Right renal pelvis (tissue), 4 donors: ENCODE measurements at regions not wholly inside any gene's neighbourhood (a gene's known extent, or its start where the extent isn't known, plus 50 kb on each side); places are given as distances from the start of the nearest gene placed in this dataset.
"Not testable (repeated sequence)": the region's sequence is repeated elsewhere in the genome, so short reads cannot be mapped to it uniquely, and the experiment has no call there.

Experiments used
- DNase-seq, 4 donors: peaks; one replicate each; pipeline ENCODE4 v3.0.0-alpha.2; 2013; ENCODE audit warnings: low read depth in 4 of 4, low spot score in 3 of 4, missing footprints in 1 of 4

DNA sequence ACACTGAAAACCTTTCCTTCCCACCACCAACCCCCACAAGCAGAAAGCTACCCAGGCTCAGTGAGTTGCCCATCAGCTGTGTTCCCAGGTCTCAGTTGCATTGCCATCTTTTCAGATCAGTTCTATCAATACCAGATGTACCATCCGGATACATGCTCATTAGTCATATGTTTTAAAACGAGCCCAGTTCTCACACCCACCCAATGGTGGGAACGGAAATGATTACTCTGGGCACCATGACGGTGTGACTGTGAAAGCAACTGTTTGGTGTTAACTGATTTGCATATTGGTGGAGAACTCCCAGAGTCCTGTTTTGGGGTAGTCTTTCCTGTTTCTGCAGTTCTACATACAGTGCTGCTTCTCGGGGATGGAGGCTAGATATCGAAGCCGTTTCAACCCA, 212.3 kb downstream of the TRIM36 start:
- DNase-seq, result no peak

DNA sequence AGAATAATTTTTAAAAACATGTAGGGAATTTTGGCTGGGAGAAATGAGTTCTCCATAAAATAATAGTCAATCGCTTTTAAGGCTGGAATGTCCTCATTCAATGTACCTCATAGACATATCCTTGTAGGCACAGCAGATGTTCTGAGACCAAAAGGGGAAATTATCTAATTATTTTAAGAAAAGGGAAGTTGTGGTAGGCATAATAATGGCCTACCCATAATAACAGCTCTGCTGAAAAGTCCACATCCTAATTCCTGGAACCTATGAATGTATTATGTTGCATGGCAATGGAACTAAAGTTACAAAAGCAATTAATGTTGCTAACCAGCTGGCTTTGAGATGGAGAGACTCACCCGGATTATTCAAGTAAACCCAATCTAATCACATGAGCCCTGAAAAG, 216.1 kb downstream of the TRIM36 start:
- no peak for DNase-seq

DNA sequence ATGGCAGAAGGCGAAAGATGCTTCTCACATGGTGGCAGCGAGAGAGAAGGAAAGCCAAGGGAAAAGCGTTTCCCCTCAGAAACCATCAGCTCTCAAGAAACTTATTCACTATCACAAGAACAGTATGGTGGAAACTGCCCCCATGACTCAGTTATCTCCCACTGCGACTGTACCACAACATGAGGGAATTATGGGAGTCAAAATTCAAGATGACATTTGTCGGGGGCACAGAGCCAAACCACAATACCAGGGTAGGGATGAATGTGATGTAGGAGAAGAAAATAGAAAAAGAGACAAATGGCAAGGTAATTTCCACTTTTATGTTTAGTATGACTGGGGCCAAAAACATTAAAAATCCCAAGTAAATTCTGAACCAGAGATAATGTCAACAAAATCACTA, 216.8 kb downstream of the TRIM36 start:
- DNase-seq, result no peak

DNA sequence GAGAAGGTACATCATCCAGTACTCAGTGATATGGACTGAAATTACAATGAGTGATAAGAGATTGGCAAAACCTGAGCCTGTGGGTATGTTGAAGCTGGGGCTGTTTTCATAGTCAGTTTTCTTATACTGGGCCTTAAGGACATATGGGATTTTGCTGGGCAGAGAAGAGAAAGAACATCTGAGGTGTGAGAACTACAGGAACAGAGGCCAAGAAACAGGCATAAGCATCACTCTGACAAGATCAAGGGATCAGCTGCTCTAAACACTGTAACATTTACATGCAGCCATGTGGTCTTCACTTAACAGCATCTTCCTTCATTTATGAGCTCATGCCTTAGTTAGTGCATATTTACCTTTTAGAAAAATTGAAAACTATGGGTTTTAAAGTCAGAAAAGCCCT, 220.0 kb downstream of the TRIM36 start:
- no peak for DNase-seq

DNA sequence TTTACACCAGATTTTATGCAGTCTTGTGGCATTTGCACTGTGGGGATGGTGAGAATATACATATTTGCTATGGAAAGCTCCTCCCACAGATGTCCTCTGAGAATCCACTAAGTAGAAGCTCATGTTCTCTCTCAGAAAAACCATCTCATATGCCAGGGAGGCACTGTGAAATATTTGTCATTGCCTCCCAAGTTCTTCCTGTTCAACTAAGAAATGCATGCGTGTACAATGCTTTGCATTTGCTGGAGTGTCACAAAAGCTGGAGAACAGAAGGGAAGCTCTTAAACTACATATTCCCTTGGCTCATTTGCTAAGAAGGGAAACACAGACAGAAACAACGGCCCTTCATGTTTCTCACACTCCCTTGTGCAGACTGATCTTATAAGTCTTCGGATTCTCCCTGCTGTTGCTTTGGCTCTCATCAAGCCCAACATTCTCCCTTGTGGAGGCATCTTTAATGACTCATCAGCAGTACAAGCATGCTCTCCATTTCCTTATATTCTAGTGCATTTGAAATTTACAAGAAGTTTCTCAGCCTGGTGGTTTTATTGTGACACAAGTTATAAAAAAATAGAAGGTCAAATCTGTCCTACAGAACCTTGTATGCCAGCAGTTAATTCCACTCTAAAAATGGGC, 220.6 kb downstream of the TRIM36 start:
- no peak for DNase-seq

DNA sequence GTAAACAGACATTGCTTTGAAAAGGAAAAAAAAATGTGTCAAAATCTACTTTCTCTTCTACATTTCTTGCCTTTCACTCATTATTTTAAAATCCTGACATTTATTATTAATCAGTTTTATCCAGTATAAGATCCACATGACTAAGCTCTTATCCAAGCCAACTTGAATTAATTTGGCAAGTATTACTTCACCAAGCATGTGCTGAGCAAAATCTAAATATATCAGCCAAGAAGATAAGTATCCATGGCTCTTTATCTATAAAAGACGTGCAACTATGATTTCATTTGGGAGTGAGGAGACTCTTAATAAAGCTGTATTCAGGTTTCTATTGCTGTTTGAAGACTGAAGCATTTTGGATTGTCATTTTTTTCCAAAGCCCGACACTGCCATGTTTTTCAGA, 221.3 kb downstream of the TRIM36 start:
- no peak for DNase-seq

DNA sequence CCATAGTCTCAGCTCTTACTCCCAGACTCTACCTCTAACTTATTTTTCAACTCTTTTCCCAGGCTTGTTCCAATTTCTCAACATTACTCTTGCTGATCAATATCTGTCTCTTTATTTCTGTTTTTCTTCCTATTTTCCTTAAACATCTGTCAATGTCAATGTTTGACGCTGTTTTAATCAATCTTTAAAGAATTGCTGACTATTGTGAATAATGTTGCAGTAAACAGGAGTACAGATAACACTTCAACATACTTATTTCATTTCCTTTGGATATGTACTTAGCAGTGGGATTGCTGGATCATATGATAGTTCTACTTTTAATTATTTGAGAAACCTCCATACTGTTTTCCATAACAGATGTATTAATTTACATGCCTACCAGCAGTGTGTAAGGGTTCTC, 229.0 kb downstream of the TRIM36 start:
- DNase-seq, result no peak

DNA sequence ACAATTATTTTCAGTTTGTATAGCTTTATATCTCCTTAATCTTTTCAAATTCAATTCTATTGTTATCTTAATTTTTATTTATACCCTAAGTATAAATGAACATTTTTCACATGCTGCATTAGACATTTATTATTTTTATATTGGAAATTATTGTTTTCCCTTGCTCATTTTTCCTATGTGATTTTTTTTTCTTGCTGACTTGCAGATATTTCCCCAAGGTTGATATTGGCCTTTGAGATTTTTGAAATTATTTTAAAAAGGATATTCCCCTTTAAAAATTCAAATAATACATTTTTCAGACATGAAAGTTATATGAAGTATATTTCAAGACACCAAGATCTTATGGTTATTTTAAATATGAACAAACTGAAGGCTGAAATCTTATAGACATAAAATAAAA, 234.2 kb downstream of the TRIM36 start:
- no peak for DNase-seq

DNA sequence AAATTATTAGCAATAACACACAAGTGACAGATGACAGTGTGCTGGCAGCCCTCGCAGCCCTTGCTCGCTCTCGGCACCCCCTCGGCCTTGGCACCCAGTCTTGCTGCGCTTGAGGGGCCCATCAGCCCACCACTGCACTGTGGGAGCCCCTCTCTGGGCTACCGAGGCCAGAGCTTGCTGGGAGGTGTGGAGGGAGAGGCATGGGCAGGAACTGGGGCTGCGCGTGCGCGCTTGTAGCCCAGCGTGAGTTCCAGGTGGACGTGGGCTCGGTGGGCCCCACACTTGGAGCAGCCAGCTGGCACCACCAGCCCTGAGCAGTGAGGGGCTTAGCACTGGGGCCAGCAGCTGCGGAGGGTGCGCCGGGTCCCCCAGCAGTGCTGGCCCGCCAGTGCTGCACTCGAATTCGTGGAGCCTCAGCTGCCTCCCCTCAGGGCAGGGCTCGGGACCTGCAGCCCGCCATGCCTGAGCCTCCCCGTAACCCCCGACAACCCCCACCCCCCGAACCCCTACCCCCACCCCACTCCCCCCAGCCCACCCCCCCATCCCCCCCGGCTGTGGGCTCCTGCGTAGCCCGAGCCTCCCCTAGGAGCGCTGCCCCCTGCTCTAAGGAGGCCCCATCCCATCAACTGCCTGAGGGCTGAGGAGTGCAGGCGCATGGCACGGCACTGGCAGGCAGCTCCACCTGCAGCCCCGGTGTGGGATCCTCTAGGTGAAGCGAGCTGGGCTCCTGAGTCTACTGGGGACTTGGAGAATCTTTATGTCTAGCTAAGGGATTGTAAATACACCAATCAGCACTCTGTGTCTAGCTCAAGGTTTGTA, 240.9 kb downstream of the TRIM36 start:
- DNase-seq, result no peak

DNA sequence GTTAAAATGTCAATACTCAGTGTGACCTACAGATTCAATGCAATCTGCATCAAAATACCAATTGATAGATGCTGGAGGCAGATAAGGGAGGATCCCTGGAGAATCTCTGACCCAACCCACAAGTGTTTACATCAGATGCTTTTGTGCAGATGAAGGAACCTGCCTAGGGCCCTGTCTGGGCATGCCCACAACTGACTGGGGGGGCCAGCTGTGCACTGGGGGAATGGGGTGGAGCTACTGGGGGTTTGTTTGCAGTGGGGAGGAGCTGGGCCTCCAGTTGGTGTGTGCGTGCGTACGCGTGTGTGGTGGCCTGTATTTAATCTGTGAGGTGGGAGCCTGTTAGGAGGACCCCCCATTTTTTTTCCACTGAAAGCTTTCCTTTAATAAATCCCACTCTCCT, 244.9 kb downstream of the TRIM36 start:
- no peak for DNase-seq

DNA sequence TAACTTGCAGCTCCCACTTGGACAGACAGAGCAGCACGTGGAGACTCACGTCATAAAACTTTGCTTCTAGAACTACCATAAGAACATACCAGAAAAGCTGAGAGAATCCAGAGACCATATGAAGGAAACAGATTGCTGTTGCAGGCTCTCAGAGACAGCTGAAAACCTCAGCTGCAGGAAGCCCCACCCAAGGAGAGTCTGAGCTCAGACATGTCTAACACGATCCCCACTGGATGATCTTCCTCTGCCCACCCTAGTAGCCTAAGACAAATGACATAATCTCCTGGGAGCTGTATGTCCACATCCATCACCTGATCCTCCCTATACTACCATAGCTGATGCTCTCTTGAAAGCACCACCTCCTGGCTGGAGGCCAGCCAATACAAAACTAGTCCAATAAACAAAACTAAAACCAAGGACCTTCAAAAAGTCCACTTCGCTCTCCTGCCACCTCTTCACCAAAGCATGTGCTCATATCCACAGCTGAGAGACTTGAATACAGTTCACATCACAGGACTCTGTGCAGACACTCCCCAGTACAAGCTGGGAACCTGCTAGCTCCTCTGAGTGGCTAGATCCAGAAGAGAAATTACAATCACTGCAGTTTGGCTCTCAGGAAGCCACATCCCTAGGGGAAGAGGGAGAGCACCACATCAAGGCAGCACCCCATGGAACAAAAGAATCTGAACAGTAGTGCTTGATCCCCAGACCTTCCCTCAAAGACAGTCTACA, 257.4 kb downstream of the TRIM36 start:
- DNase-seq, result no peak

DNA sequence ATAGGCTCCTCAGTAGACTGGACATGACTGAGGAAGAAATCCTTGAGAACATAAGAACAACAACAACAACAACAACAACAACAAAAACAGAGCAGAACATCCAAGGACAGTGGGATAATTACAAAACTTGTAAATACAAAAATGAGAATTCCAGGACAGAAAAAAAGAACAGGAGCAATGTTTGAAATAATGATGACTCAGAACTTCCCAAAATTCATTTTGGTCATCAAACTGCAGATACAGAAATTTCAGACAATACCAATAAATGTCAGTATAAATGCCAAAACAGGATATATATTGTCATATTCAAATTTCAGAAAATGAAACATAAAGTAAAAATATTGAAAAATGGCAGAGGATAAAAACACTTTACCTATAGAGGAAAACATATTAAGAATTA, 259.0 kb downstream of the TRIM36 start:
- no peak for DNase-seq

DNA sequence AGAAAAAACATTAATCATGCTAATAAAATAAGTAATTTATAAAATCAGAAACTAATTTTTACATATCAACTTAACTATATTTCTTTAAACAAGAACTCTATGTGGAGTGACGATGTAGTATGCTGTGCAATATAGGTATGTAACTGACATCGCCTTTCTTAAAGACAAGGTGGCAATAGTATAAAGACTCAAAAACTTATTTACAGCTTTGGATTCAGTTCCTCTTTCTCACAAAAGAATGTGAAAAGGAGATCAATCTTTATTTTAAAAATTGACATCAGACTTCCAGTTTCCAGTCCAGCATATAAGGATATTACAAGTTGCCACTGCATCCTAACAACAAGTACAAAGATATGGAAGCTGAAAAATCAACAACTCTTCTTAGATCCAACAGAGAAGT, 260.3 kb downstream of the TRIM36 start:
- DNase-seq, result no peak

DNA sequence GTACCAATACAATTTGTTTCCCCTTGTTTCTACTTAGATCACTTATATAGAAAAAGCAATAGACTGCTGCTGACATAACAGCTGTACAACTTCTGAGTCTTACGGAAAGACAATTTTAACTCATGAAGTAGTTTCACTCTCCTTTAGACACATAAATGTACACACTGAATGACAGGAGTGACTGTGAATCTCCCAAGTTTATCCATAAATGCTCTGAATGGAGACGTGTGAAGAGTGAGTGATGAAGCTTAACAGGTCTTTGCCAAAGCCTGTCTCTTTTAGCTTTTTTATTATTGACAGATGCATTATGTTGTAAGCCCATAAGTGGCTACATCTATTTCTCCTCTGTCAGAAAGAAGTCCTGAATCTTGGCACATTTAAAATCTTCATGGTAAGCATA, 265.9 kb downstream of the TRIM36 start:
- DNase-seq, result no peak

DNA sequence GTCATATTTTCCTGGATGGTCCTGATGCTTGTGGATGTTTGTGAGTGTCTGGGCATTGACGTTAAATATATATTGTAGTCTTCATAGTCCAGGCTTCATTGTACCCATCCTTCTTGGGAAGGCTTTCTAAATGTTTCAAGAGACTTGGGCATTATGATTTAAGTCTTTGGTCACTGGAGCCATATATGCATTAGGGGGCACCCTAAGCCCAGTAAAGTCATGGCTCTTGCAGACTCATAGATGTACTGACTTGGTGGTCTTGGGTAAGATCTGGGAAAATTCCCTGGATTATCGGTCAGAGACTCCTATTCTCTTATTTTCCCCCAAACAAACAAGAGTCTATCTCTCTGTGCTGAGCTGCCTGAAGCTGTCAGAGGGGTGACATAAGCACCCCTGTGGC, 271.1 kb downstream of the TRIM36 start:
- no peak for DNase-seq

DNA sequence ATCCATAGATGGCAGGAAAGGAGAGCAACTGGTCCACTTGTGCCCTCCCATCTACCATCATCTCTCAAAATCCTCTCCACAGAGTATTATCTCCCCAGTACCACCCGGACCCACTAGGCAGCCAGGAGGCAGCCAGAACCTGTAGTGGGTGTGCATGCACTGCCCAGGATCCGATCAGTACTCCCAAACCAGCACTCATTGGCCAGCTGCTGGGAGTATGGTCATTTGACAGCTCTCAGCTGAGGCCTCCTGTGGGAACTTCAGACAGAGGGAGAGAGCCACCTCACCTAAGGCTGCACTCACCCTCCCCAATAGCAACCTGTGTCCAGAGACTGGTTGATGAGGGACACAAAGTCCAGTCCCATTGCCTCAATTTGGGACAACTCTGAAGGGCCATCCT, 286.0 kb downstream of the TRIM36 start:
- no peak for DNase-seq

DNA sequence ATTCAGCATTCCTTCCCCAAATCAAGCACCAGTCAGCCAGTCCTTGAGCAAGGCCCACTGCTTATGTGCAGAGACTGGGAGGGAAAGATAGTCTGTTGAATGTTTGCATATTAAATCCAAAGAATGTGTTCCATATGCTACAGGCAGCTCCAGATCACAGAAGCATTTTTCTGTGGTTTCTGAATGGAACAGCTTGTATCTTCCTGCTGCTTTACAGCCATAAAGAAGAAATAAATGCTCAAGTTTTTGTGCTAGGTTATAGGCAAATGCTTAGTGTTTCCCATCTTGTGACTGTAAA, 310.3 kb downstream of the TRIM36 start:
- DNase-seq, result no peak

DNA sequence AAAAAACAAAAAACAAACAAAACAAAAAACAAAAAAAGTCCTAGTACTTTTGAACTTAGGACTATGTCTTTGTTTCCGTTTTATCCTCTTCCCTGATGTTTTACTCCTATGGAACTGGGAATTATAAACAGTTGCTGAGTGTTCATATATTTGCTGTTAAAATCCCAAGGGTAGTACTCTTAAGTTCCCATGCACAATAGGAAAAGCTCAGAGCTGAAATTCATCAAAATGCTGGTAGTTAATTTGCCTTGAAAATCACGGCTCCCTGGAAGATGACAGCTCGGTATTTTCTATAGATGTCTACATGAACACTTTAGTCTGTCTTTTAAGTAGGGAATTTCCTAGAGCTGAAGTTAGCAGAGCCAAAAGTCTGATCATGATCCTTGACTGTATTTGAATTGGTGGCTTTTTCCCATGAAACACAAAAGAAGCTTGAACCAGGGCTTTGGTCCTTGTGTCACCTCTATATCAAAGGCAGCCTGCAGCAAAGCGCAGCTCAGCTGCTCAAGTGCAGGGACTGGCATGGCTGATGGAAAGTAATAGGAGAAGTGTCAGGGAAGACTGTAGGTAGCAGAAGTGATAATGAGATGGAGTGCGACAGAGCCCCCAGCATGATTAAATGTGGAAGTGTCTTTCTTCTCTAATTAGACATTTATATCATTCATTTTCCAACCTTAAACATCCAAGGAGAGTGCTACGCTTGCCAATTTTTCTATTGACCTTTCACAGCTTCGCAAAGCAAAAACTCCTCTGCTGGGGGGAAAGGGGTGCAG, 310.9 kb downstream of the TRIM36 start:
- no peak for DNase-seq

DNA sequence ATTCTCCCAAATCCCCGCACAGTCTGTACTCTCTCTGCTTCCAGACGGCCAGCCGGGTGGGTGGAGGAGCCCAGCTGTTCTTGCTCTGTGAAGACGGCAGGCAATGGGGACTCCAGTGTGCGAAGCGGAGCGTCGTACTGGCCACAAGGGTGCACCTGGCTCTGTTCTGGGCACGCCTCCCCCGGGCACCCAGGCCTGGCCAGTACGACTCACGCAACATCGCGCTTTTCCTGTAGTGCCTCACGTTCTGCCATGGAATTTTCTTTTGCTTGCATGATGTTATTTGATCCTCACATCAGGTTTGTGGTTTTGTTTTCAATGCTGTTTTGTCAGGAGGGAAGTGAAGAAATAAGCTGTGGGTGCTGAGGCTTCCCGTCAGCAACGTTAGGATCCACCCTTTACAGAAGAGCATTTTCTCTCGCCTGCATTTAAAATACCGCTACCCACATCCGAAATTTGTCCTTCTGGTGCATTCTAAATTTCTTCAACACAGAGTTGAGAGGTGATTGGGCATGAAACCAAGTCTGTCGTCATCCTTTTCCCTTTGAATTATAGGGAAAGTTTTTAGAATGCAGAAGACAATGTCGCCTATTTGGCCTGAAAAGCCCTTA, 311.7 kb downstream of the TRIM36 start:
- no peak for DNase-seq

DNA sequence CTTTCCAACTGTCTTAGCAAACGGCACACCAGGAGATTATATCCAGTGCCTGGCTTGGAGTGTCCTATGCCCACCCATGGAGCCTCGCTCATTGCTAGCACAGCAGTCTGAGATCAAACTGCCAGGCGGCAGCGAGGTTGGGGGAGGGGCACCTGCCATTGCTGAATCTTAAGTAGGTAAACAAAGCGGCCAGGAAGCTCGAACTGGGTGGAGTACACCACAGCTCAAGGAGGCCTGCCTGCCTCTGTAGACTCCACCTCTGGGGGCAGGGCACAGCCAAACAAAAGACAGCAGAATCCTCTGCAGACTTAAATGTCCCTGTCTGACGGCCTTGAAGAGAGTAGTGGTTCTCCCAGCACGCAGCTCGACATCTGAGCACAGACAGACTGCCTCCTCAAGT, 325.0 kb downstream of the TRIM36 start:
- DNase-seq, result not testable (repeated sequence)

DNA sequence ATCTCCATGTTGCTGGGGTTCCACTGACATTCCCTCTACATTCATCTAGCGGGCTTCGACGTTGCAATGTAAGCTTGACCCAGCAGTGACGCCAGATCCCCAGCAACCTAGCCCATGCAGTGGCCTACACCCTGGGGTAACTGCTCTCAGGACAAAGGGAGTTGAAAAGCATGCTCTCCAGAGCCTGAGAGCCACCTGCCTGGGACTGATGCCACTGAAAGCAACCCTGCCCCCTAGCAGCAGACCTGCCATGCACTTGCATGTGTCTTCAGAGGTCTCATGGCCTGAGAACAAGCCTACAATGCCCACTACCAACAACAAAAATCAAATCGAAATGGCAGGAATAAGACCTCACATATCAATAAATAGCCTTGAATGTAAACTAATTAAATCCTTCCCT, 330.3 kb downstream of the TRIM36 start:
- no peak for DNase-seq
